ENCODE measurements at regions not wholly inside any gene's neighbourhood (a gene's known extent, or its start where the extent isn't known, plus 50 kb on each side); places are given as distances from the start of the nearest gene placed in this dataset.

- no peak overlapping the region for H3K27ac ChIP-seq (ENCODE audit: low read length)
- H3F3A ChIP-seq (ENCODE audit: insufficient read depth, low read length, poor library complexity, severe bottlenecking): no peaks in the 10 kb centered on the region
- no peak overlapping the region for H3K4me2 ChIP-seq (ENCODE audit: low read length)
- no peaks in the 10 kb centered on the region for H4K20me1 ChIP-seq (ENCODE audit: insufficient read depth)
- H3K9me2 ChIP-seq (ENCODE audit: insufficient read depth, low read length): no peaks in the 10 kb centered on the region
- H3K36me3 ChIP-seq (ENCODE audit: insufficient read depth, low read length): no peaks in the 10 kb centered on the region
- H3K9ac ChIP-seq (ENCODE audit: low read length): no peak overlapping the region
- no peaks in the 10 kb centered on the region for H3K79me2 ChIP-seq (replicated peaks; ENCODE audit: insufficient read depth, low read length)
- no peak for TF ChIP-seq MXI1 (conservative IDR thresholded peaks at IDR 0.05; ENCODE audit: poor library complexity, severe bottlenecking)
- no peak for TF ChIP-seq EZH2 (IDR thresholded peaks at IDR 0.05; ENCODE audit: borderline replicate concordance, insufficient read depth, low read length, poor library complexity, severe bottlenecking)
- no peak for TF ChIP-seq CTCF (IDR thresholded peaks at IDR 0.05; ENCODE audit: poor library complexity, severe bottlenecking)
- no peak for TF ChIP-seq POLR2AphosphoS5 (IDR thresholded peaks at IDR 0.05)
- TF ChIP-seq SMC3 (conservative IDR thresholded peaks at IDR 0.05; ENCODE audit: poor library complexity): no peak
- TF ChIP-seq EP300 (conservative IDR thresholded peaks at IDR 0.05; ENCODE audit: poor library complexity, severe bottlenecking): no peak
- TF ChIP-seq TAF1 (IDR thresholded peaks at IDR 0.05; ENCODE audit: low read depth): no peak
- no peak for TF ChIP-seq REST (IDR thresholded peaks at IDR 0.05; ENCODE audit: borderline replicate concordance)
- TF ChIP-seq RAD21 (conservative IDR thresholded peaks at IDR 0.05): no peak
- H3K4me3 ChIP-seq (ENCODE audit: low read length): no peak overlapping the region
- H3K9me3 ChIP-seq (ENCODE audit: low read length): peaks cover 4% of the 10 kb centered on the region
- no peaks in the 10 kb centered on the region for H3K27me3 ChIP-seq (ENCODE audit: insufficient read depth, low read depth, low read length)
- no peak overlapping the region for H2AFZ ChIP-seq (ENCODE audit: low read depth, low read length)
Measured at GRCh38 chr7:25930492-25931048, 221.4 kb upstream of the NFE2L3 start.

- H2AFZ ChIP-seq (ENCODE audit: low read depth, low read length): no peak overlapping the region
- no peak overlapping the region for H3K9ac ChIP-seq (ENCODE audit: low read length)
- H3F3A ChIP-seq (ENCODE audit: insufficient read depth, low read length, poor library complexity, severe bottlenecking): no peaks in the 10 kb centered on the region
- H3K27me3 ChIP-seq (ENCODE audit: insufficient read depth, low read depth, low read length): no peaks in the 10 kb centered on the region
- peaks cover 4% of the 10 kb centered on the region for H3K9me3 ChIP-seq (ENCODE audit: low read length)
- H3K36me3 ChIP-seq (ENCODE audit: insufficient read depth, low read length): no peaks in the 10 kb centered on the region
- TF ChIP-seq CTCF (IDR thresholded peaks at IDR 0.05; ENCODE audit: poor library complexity, severe bottlenecking) (no peak), EP300 (conservative IDR thresholded peaks at IDR 0.05; ENCODE audit: poor library complexity, severe bottlenecking) (no peak), MXI1 (conservative IDR thresholded peaks at IDR 0.05; ENCODE audit: poor library complexity, severe bottlenecking) (no peak), POLR2AphosphoS5 (IDR thresholded peaks at IDR 0.05) (no peak), RAD21 (conservative IDR thresholded peaks at IDR 0.05) (no peak), TAF1 (IDR thresholded peaks at IDR 0.05; ENCODE audit: low read depth) (no peak)
- H3K79me2 ChIP-seq (replicated peaks; ENCODE audit: insufficient read depth, low read length): no peaks in the 10 kb centered on the region
- no peak overlapping the region for H3K27ac ChIP-seq (ENCODE audit: low read length)
- no peaks in the 10 kb centered on the region for H4K20me1 ChIP-seq (ENCODE audit: insufficient read depth)
- H3K4me3 ChIP-seq (ENCODE audit: low read length): no peak overlapping the region
- no peak overlapping the region for H3K4me2 ChIP-seq (ENCODE audit: low read length)
- H3K9me2 ChIP-seq (ENCODE audit: insufficient read depth, low read length): no peaks in the 10 kb centered on the region
Measured at GRCh38 chr7:25931156-25931555, 220.8 kb upstream of the NFE2L3 start.

Data from neural cell (in vitro differentiated cells).